ENCODE measurements at regions not wholly inside any gene's neighbourhood (a gene's known extent, or its start where the extent isn't known, plus 50 kb on each side); places are given as distances from the start of the nearest gene placed in this dataset.

- DNase-seq (ENCODE audit: low read depth): no peak
- Histone ChIP-seq H3K9ac (ENCODE audit: low read length) (no peak overlapping the region), H3K36me3 (ENCODE audit: control insufficient read depth, insufficient read depth, low read length, severe bottlenecking) (no peaks in the 10 kb centered on the region), H3K4me3 (ENCODE audit: low read length) (no peak overlapping the region), H3K27me3 (replicated peaks; ENCODE audit: control insufficient read depth, insufficient read depth, low read length) (no peaks in the 10 kb centered on the region), H3K9me3 (ENCODE audit: control insufficient read depth, low read length) (peaks cover 4% of the 10 kb centered on the region), H3K4me1 (ENCODE audit: control insufficient read depth, insufficient read depth, low read length) (no peaks in the 10 kb centered on the region)
Measured at GRCh38 chr1:168400139-168400538, 119.5 kb downstream of the TBX19 start.

GRCh38 chr1:168397806-168398205 lies 117.1 kb downstream of the TBX19 start:
- Histone ChIP-seq H3K9me3 (ENCODE audit: control insufficient read depth, low read length) (peaks cover 4% of the 10 kb centered on the region), H3K36me3 (ENCODE audit: control insufficient read depth, insufficient read depth, low read length, severe bottlenecking) (no peaks in the 10 kb centered on the region), H3K4me3 (ENCODE audit: low read length) (no peak overlapping the region), H3K9ac (ENCODE audit: low read length) (no peak overlapping the region), H3K27me3 (replicated peaks; ENCODE audit: control insufficient read depth, insufficient read depth, low read length) (peaks cover 6% of the 10 kb centered on the region), H3K4me1 (ENCODE audit: control insufficient read depth, insufficient read depth, low read length) (no peaks in the 10 kb centered on the region)
- DNase-seq (ENCODE audit: low read depth): no peak

- H3K36me3 ChIP-seq (ENCODE audit: control insufficient read depth, insufficient read depth, low read length, severe bottlenecking): no peaks in the 10 kb centered on the region
- DNase-seq (ENCODE audit: low read depth): peak; percentile 9
- peaks cover 6% of the 10 kb centered on the region for H3K4me1 ChIP-seq (ENCODE audit: control insufficient read depth, insufficient read depth, low read length)
- H3K4me3 ChIP-seq (ENCODE audit: low read length): no peak overlapping the region
- peaks cover 6% of the 10 kb centered on the region for H3K27me3 ChIP-seq (replicated peaks; ENCODE audit: control insufficient read depth, insufficient read depth, low read length)
- peaks cover 4% of the 10 kb centered on the region for H3K9me3 ChIP-seq (ENCODE audit: control insufficient read depth, low read length)
- no peak overlapping the region for H3K9ac ChIP-seq (ENCODE audit: low read length)
Measured at GRCh38 chr1:168396940-168397684, 116.4 kb downstream of the TBX19 start.

GRCh38 chr1:168396508-168396907 lies 115.8 kb downstream of the TBX19 start:
- H3K27me3 ChIP-seq (replicated peaks; ENCODE audit: control insufficient read depth, insufficient read depth, low read length): peaks cover 6% of the 10 kb centered on the region
- H3K4me1 ChIP-seq (ENCODE audit: control insufficient read depth, insufficient read depth, low read length): peaks cover 8% of the 10 kb centered on the region
- H3K36me3 ChIP-seq (ENCODE audit: control insufficient read depth, insufficient read depth, low read length, severe bottlenecking): no peaks in the 10 kb centered on the region
- peaks cover 4% of the 10 kb centered on the region for H3K9me3 ChIP-seq (ENCODE audit: control insufficient read depth, low read length)
- H3K4me3 ChIP-seq (ENCODE audit: low read length): no peak overlapping the region
- H3K9ac ChIP-seq (ENCODE audit: low read length): no peak overlapping the region
- DNase-seq (ENCODE audit: low read depth): no peak

DNA sequence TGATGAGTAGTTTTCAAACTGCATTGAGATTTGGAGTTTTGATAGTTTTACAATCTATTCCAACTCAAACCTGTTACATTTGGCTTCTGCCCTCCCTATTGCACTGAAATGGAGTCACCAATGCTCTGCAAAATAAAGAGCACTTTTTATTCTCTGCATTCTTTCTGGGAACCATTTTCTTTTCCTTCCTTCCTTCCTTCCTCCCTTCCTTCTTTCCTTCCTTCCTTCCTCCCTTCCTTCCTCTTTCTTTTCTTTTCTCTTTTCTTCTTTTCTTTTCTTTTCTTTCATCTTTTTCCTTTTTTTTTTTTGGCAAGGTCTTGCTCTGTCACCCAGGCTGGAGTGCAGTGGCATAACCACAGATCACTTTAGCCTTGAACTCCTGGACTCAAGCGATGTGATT lies 114.2 kb downstream of the TBX19 start:
- Histone ChIP-seq H3K4me1 (ENCODE audit: control insufficient read depth, insufficient read depth, low read length) (peaks cover 8% of the 10 kb centered on the region), H3K9ac (ENCODE audit: low read length) (no peak overlapping the region), H3K4me3 (ENCODE audit: low read length) (no peak overlapping the region), H3K27me3 (replicated peaks; ENCODE audit: control insufficient read depth, insufficient read depth, low read length) (peaks cover 6% of the 10 kb centered on the region), H3K36me3 (ENCODE audit: control insufficient read depth, insufficient read depth, low read length, severe bottlenecking) (no peaks in the 10 kb centered on the region), H3K9me3 (ENCODE audit: control insufficient read depth, low read length) (peaks cover 4% of the 10 kb centered on the region)
- no peak for DNase-seq (ENCODE audit: low read depth)

DNA sequence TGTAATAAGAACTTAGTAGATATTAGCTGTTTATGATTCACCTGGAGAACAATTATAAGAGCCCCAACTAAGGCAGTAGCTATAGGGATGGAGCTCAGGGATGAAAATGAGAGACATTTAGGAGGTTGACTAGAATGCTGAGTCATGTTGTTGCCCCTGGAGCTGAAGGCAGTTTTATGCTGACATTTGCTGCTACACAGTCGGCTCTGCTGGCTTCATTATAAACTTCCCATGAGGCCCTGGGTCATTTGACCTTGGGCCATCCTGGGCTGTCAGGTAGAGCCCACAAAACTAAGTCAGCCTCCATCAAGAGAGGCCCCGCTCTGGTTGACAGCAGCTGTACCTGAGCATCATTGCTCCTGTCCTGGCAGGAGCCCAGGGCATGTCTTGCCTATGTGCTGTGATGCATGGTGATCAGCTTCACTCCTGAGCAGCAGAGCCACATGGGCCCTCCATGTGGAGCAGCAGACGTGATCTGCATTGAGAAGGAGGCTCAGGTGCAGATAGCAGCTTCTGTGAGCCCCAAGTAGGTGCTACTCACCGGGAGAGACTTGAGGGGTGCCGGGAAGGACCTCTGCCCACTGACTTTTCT lies 112.4 kb downstream of the TBX19 start:
- no peaks in the 10 kb centered on the region for H3K36me3 ChIP-seq (ENCODE audit: control insufficient read depth, insufficient read depth, low read length, severe bottlenecking)
- H3K9ac ChIP-seq (ENCODE audit: low read length): no peak overlapping the region
- DNase-seq (ENCODE audit: low read depth): no peak
- H3K4me1 ChIP-seq (ENCODE audit: control insufficient read depth, insufficient read depth, low read length): peaks cover 11% of the 10 kb centered on the region
- H3K4me3 ChIP-seq (ENCODE audit: low read length): no peak overlapping the region
- peaks cover 4% of the 10 kb centered on the region for H3K9me3 ChIP-seq (ENCODE audit: control insufficient read depth, low read length)
- peaks cover 6% of the 10 kb centered on the region for H3K27me3 ChIP-seq (replicated peaks; ENCODE audit: control insufficient read depth, insufficient read depth, low read length)

DNA sequence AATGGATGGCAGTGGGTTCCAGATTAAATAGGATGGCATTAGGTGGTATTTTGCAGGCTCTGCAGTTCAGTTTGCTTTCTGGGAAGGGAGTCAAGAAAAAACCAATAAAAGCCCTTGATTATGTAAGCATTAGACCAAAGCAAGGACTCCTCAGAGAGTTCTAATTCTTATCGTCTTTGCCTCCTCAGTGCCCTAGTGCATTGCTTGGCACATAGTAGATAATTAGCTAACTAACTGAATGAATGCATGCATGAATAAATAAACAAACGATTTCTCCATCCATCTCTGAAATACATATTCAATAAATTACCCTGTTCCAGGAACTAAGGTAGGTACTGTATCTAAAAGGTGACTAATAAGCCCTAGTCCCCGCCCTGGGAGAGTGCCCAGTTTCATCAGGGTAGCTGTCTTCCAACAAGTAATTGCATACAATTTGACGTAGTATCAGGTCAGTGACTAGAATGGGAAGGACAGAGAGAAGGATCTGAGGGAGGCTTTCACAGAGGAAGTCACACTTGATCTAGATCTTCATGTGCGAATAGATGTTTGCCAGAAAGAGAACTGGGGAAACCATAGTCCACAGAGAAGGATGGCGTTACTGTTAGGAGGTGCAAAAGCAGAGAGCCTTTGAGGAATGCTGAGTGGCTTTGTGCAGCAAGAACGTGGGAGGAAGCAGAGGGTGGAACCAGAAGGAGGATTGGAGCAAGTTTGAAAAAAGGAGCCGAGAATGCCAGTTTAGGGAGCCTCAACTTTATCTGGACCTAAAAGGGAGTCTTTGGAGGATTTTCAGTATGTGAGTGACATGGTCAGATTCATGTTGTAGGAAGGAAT lies 111.4 kb downstream of the TBX19 start:
- peaks cover 6% of the 10 kb centered on the region for H3K27me3 ChIP-seq (replicated peaks; ENCODE audit: control insufficient read depth, insufficient read depth, low read length)
- no peak for DNase-seq (ENCODE audit: low read depth)
- no peak overlapping the region for H3K4me3 ChIP-seq (ENCODE audit: low read length)

GRCh38 chr1:168390271-168390670 lies 109.6 kb downstream of the TBX19 start:
- no peak overlapping the region for H3K9ac ChIP-seq (ENCODE audit: low read length)
- DNase-seq (ENCODE audit: low read depth): no peak
- no peaks in the 10 kb centered on the region for H3K36me3 ChIP-seq (ENCODE audit: control insufficient read depth, insufficient read depth, low read length, severe bottlenecking)
- no peak overlapping the region for H3K4me3 ChIP-seq (ENCODE audit: low read length)
- peaks cover 11% of the 10 kb centered on the region for H3K27me3 ChIP-seq (replicated peaks; ENCODE audit: control insufficient read depth, insufficient read depth, low read length)
- H3K4me1 ChIP-seq (ENCODE audit: control insufficient read depth, insufficient read depth, low read length): peaks cover 21% of the 10 kb centered on the region
- H3K9me3 ChIP-seq (ENCODE audit: control insufficient read depth, low read length): no peaks in the 10 kb centered on the region

More for the DNA sequence above, 111.4 kb downstream of the TBX19 start:
- peaks cover 4% of the 10 kb centered on the region for H3K9me3 ChIP-seq (ENCODE audit: control insufficient read depth, low read length)
- H3K9ac ChIP-seq (ENCODE audit: low read length): no peak overlapping the region
- no peaks in the 10 kb centered on the region for H3K36me3 ChIP-seq (ENCODE audit: control insufficient read depth, insufficient read depth, low read length, severe bottlenecking)
- peaks cover 21% of the 10 kb centered on the region for H3K4me1 ChIP-seq (ENCODE audit: control insufficient read depth, insufficient read depth, low read length)

DNA sequence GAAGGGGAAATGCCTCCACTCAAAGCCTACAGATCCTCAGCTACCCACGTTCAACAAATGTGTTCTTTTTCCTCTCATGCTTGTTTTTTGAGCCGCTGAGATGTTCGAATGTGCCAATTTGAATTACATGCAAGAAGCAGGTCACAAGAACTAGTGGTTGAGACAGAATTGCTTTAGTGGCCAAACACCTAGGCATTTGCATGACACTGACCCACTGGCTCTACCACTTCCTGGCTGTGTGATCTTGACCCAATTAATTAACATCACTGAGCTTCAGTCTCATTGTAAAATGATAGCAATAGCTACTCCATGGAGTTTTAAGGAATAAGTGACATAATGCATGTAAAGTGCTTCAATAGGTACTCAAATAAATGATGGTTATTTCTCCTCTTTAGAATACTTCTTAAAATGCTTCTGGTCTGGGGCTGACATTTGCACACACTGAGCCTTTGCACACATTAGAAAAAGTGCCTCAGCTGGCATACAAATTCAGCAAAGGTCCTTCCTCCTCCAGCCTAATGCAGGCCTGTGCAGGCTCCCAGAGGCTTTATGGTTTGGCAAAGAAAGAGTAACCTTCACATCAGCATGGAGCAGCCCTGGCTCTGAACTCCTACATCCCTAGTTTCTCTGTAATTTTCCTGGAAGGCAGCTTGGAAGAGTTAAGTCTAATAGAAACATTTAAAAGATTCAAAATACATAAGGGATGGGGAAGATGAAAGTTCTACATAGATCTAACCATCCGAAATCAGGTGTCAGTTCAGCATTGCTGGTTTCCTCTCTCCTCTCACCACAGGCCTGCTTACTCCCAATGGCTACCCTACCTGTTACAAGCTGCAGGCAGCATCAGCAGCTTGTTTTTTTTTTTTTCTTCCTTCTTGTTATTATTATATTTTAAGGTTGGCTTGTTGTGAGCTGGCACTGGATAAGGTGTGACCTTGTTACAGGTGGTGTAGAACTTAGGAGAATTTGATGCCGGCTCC lies 107.4 kb downstream of the TBX19 start:
- H3K4me3 ChIP-seq (ENCODE audit: low read length): no peak overlapping the region
- peaks cover 24% of the 10 kb centered on the region for H3K4me1 ChIP-seq (ENCODE audit: control insufficient read depth, insufficient read depth, low read length)
- H3K9ac ChIP-seq (ENCODE audit: low read length): no peak overlapping the region
- H3K9me3 ChIP-seq (ENCODE audit: control insufficient read depth, low read length): no peaks in the 10 kb centered on the region
- no peak for DNase-seq (ENCODE audit: low read depth)
- H3K27me3 ChIP-seq (replicated peaks; ENCODE audit: control insufficient read depth, insufficient read depth, low read length): peaks cover 5% of the 10 kb centered on the region
- no peaks in the 10 kb centered on the region for H3K36me3 ChIP-seq (ENCODE audit: control insufficient read depth, insufficient read depth, low read length, severe bottlenecking)

DNA sequence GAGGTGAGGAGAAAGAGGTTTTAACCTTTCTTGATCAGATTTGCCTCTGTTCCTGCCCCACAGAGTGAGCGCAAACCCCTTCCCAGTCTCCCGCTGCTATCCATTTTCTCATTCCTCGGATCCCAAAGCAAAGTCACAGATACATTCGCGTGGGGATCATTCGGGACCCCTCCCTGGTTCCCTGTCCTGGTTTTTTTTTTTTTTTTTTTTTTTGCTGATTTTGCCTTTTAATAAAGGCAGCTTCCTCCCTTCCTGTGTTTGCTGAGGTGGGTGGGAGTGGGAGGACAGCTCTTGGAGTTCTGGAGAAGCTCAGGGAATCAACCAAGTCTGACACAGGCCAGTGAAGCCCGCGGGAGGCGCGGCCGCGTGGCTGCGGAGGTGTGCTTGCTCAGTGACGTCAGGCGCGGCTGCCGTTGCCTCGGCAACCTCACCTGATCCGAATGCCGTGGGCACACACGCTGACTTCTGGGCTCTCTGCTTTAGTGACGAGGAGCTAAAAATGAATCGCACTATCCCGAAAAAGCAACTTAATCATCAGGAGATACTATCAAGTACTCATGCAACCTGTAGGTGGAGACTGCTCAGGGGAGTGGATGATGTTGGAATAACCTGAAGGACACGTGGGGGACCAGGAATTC lies 106.4 kb downstream of the TBX19 start:
- Histone ChIP-seq H3K4me3 (ENCODE audit: low read length) (no peak overlapping the region), H3K9me3 (ENCODE audit: control insufficient read depth, low read length) (no peaks in the 10 kb centered on the region), H3K9ac (ENCODE audit: low read length) (no peak overlapping the region), H3K4me1 (ENCODE audit: control insufficient read depth, insufficient read depth, low read length) (peaks cover 18% of the 10 kb centered on the region), H3K36me3 (ENCODE audit: control insufficient read depth, insufficient read depth, low read length, severe bottlenecking) (no peaks in the 10 kb centered on the region), H3K27me3 (replicated peaks; ENCODE audit: control insufficient read depth, insufficient read depth, low read length) (peaks cover 5% of the 10 kb centered on the region)
- DNase-seq (ENCODE audit: low read depth): peak; percentile 14
